Hippocampal formation (tissue), 2 donors: ENCODE measurements at regions not wholly inside any gene's neighbourhood (a gene's known extent, or its start where the extent isn't known, plus 50 kb on each side); places are given as distances from the start of the nearest gene placed in this dataset.
"Not testable (repeated sequence)": the region's sequence is repeated elsewhere in the genome, so short reads cannot be mapped to it uniquely, and the experiment has no call there.

Experiments
- DNase-seq, 2 donors: peaks; one replicate each; lab custom pipeline; 2025; lab: John Stamatoyannopoulos, UW

DNA sequence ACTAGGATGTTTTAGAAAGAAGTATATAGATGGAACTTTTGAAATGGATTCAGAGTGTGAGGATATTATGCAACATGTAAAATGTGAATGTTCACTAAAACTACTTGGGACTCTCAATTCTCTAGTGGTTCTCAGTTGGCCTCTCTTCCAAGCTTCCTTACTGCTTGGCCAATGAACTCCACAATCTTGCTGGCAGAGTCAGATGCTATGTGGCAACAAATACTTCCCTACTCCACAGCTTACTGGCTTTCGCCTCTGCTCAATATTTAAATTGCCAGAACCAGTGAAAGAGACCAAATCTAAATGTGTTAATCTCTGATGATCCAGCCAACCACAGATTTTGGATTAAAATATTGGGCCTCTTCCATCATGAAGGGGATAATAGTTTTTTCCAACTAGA, 138.4 kb downstream of the HTR1B start:
- no peak for DNase-seq

DNA sequence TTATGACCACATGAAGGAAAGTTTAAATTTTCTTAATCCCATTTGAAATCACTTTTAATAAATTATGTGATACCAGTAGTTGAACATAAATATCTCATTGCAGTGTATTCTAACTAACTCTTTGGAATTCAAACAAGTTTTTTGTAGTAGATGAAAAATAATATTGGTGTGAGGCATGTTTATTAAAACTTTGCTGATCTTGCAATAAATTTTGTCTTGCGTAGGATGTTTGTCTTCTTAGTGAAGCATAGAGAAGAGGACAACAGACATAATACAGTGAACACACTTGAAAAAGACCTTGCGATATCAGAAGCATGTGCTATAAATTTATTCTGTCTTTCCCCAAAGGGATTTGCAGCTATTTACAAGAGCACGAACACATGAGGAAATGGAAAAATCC, 140.7 kb downstream of the HTR1B start:
- no peak for DNase-seq

GRCh38 chr6:77318256-77318655, 145.0 kb downstream of the HTR1B start:
- DNase-seq = no peak

GRCh38 chr6:77313595-77313994, 149.7 kb downstream of the HTR1B start:
- no peak for DNase-seq

DNA sequence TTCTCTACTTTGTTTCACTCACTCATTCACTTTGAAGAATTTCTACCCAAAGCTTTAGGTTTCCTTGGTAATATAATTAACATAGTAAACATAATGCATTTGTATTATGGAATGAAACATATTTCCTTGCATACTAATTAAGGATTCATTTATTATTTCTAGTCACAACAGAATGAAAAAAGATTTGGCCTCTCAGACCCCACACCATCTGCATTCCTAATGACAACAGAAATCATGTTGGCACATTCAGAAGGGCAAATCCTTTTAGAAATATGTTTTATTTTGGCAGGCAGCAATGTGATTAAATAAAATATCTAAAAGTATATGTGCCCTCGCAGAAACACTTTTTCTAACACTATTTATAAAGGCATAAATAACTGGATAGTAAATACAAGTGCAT, 163.4 kb downstream of the HTR1B start:
- no peak for DNase-seq

GRCh38 chr6:77298283-77298682, 165.0 kb downstream of the HTR1B start:
- DNase-seq = no peak

- no peak for DNase-seq
Measured at GRCh38 chr6:77292564-77293546, 170.4 kb downstream of the HTR1B start.

- DNase-seq = no peak
Measured at GRCh38 chr6:77290798-77291197, 172.5 kb downstream of the HTR1B start.

- no peak for DNase-seq
Measured at GRCh38 chr6:77286541-77286940, 176.8 kb downstream of the HTR1B start.

GRCh38 chr6:77273929-77274328, 189.4 kb downstream of the HTR1B start:
- DNase-seq = no peak

DNA sequence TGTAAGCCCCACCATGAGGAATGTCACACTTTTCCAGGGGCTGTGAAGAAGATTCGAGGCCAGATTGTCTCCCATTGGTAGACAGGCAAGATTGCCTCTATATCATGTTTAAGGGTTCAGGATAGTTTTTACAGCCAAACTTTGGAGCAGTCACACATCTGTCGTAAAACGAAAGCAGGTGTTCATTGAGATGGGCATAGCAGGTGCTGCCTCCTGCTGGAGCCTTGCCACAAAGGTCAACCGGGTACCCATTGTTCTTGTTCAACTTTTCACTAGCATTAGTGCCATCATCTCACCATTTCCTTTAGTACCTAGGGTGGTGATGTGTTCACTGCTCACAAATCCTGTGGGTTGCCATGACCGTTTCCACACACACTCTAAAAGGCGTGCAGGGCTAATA, 198.3 kb downstream of the HTR1B start:
- no peak for DNase-seq

- no peak for DNase-seq
Measured at GRCh38 chr6:77263003-77263402, 200.3 kb downstream of the HTR1B start.

- DNase-seq = not testable (repeated sequence)
Measured at GRCh38 chr6:77251801-77252200, 211.5 kb downstream of the HTR1B start.

GRCh38 chr6:77249560-77249959, 213.7 kb downstream of the HTR1B start:
- no peak for DNase-seq

DNA sequence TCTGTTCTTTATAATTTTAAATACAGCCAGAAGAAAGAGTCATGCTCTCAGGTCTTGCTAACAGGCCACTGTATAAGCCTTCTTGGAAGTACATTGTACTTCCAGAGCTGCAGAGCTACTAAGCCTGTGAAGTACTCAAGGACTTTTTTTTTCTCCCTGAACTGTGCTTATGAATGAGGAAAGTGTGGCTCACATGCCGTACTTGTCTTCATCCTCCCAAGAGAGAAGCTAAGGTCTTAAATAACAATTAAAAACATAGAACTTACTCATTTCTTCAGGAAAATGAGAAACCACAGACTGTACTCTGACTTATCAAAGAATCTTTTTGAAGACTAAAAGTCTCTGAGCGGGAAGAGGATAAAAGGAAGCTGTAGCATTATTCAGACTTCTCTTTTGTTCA, 218.3 kb downstream of the HTR1B start:
- no peak for DNase-seq

DNA sequence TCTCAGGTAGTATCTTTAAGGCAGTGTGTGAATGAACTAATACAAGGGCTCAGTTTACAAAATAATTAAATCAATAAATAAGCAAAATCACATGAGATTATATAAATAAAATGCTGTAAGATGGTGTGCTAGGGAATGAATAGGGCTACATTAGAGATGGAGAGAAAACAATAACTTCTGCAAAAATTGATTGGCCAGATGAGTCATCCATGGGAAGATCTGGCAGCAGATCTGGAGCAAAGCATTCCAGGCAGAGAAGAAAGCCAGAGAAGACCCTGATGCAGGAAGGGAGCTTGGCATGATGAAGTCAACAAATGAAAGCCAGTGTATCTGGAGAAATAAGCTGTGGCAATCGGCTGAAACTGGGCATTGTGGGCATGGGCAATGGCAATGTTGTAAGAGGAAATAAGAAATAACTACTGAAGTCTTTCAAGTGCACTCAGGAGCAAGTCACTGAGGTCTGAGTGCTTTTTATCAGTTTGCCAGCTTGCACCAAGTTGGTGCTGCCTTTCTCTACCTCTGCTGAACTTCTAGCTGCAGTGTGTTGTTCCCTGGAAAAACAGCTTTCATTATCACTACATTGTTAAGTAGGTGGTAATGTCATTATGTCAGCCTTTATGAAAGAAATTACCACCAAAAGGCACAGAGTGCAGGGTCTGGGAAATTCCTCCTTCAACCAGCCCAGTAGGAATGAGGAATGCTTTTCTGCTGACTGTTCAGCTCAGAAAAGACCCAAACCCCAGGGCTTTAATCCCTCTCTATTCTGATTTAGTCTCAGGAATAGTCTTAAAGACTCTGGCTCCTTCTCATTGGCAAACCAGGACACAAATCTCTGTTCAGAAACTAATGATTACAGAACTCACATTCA, 231.6 kb downstream of the HTR1B start:
- DNase-seq = no peak

GRCh38 chr6:77228279-77228678, 235.0 kb downstream of the HTR1B start:
- no peak for DNase-seq

DNA sequence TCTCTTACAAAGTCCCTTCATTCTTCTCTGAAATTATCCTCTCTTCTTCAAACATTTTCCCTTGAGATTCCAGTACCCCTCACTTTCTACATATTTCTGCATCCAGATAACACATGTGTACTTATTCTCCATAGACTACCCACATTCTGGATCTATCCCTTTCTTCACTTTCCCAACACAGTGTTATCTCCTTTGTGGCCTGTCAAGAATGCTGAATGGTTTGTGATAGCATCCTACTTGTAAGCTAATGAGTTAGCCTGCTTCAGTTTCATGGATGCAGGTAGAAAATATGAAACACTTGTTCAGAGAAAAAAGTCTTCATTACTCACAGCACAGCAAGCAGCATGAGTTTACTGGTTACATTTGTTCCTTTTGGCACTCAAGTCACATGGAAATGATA, 245.4 kb downstream of the HTR1B start:
- DNase-seq = no peak

- DNase-seq = no peak
Measured at GRCh38 chr6:77205936-77206335, 257.4 kb downstream of the HTR1B start.

- DNase-seq = no peak
Measured at GRCh38 chr6:77204555-77204954, 258.7 kb downstream of the HTR1B start.

DNA sequence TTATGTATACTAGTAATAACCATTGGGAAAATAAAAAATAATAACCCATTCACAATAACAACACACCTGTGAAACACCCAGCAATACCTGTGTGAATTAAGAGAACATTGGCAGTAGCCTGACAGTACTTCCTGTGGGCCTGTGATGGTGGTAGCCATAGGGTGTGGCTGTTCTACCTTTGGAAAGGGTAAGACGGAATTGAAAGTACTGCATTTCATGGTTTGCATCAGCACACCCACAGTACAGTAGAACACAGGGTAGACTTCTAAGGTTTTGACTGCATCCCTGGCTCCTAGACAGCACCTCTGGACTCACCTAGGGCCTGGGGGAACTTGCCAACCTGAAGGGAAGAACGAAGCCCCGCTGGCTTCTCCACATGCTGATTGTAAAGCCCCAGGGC, 279.8 kb downstream of the HTR1B start:
- DNase-seq = no peak

DNA sequence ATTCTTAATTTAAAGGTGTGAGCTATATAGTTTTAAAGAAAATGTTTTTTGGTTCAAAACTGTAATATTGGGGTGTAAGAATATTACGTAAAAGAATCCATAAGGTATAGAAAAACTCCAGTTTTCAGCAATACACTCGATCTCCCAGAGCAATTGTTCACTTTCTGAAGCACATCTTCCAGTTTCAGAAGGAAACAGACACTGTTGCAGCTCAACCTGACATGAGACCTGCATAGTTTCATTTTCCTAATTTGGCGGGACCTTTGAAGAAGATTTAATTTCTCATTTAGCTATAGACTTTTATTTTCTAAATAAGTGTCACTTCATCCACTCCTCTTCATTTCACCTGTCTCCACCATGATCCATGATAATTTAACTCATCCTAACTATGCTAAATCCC, 281.5 kb downstream of the HTR1B start:
- DNase-seq = no peak

GRCh38 chr6:77180326-77180725, 283.0 kb downstream of the HTR1B start:
- no peak for DNase-seq
